ENCODE measurements at regions not wholly inside any gene's neighbourhood (a gene's known extent, or its start where the extent isn't known, plus 50 kb on each side); places are given as distances from the start of the nearest gene placed in this dataset.

- DNase-seq (ENCODE audit: low read depth, low spot score) (peak; percentile 31), ATAC-seq (no peak)
- no peak overlapping the region for H3K27ac ChIP-seq (ENCODE audit: low read depth, low read length)
- no TSS peak for BruUV-seq (replicated peaks)
- H3K9me2 ChIP-seq (ENCODE audit: insufficient read depth) = no peaks in the 10 kb centered on the region
- ChIA-PET CTCF (no interaction called here), POLR2A (interaction anchor here (0.7 kb wide), 1 partner anchor 188 kb away, joined by 3 read pairs; no protein-coding TSS in a partner anchor), RAD21 (ENCODE audit: low non-redundant PET in 1 of 2, low total read pairs in 2 of 2, uncharacterized antibody in 2 of 2, unreplicated experiment in 2 of 2) (no interaction called here)
- H3K4me1 ChIP-seq (ENCODE audit: control insufficient read depth in 1 of 2, insufficient read depth in 2 of 2, low read length in 2 of 2) = peaks cover 18 to 35% of the 10 kb centered on the region in 2 experiments; a peak in 3 of 4 replicates
- no peak overlapping the region for H3K9ac ChIP-seq (ENCODE audit: low read length)
- H3K4me2 ChIP-seq (ENCODE audit: low read length) = peak overlapping the region; percentile 37
- no peaks in the 10 kb centered on the region for H3K27me3 ChIP-seq (ENCODE audit: insufficient read depth, low read length)
- no peaks in the 10 kb centered on the region for H3K36me3 ChIP-seq (ENCODE audit: control insufficient read depth in 1 of 2, insufficient read depth in 2 of 2, low read length in 2 of 2)
- H2AFZ ChIP-seq (ENCODE audit: low read depth, low read length, poor library complexity, severe bottlenecking) = peak overlapping the region; percentile 60
- intact Hi-C loops (cut with micrococcal nuclease) = no loop called here
- no peaks in the 10 kb centered on the region for H3K79me2 ChIP-seq (ENCODE audit: insufficient read depth, low read length)
- no peaks in the 10 kb centered on the region for H4K20me1 ChIP-seq (ENCODE audit: insufficient read depth)
- TF ChIP-seq POLR2AphosphoS5 (IDR thresholded peaks at IDR 0.05; ENCODE audit: low read depth, low read length) (no peak), EZH2 (IDR thresholded peaks at IDR 0.05) (no peak), ELF1 (IDR thresholded peaks at IDR 0.05; ENCODE audit: borderline replicate concordance, low read depth) (no peak), SP1 (IDR thresholded peaks at IDR 0.05; ENCODE audit: low read depth) (peak; percentile 47), RAD21 (IDR thresholded peaks at IDR 0.05; ENCODE audit: low read depth) (no peak), FOSL1 (IDR thresholded peaks at IDR 0.05; ENCODE audit: low read depth) (peak; percentile 52), YY1 (IDR thresholded peaks at IDR 0.05; ENCODE audit: extremely low read depth, insufficient replicate concordance, low read depth, low read length) (no peak), JUND (IDR thresholded peaks at IDR 0.05) (peak; percentile 47; the same call in 1 of the 2 replicates)
- no peak overlapping the region for H3K4me3 ChIP-seq (replicated peaks in 1 of 2; ENCODE audit: low read depth in 1 of 2, low read length in 2 of 2)
- no peaks in the 10 kb centered on the region for H3K9me3 ChIP-seq (ENCODE audit: control insufficient read depth in 1 of 2, insufficient read depth in 1 of 2, low read depth in 1 of 2, low read length in 2 of 2)
Measured at GRCh38 chr6:2378891-2379652, 133.7 kb upstream of the GMDS start.

- ChIA-PET CTCF (no interaction called here), POLR2A (no interaction called here), RAD21 (ENCODE audit: low non-redundant PET in 1 of 2, low total read pairs in 2 of 2, uncharacterized antibody in 2 of 2, unreplicated experiment in 2 of 2) (no interaction called here)
- DNase-seq (ENCODE audit: low read depth, low spot score) (no peak), ATAC-seq (no peak)
- H3K27me3 ChIP-seq (ENCODE audit: insufficient read depth, low read length) = no peaks in the 10 kb centered on the region
- H3K9me3 ChIP-seq (ENCODE audit: control insufficient read depth in 1 of 2, insufficient read depth in 1 of 2, low read depth in 1 of 2, low read length in 2 of 2) = no peaks in the 10 kb centered on the region
- H4K20me1 ChIP-seq (ENCODE audit: insufficient read depth) = no peaks in the 10 kb centered on the region
- H3K4me1 ChIP-seq (ENCODE audit: control insufficient read depth in 1 of 2, insufficient read depth in 2 of 2, low read length in 2 of 2) = peaks cover 18 to 35% of the 10 kb centered on the region in 2 experiments; a peak in 3 of 4 replicates
- intact Hi-C loops (cut with micrococcal nuclease) = no loop called here
- no peak overlapping the region for H3K9ac ChIP-seq (ENCODE audit: low read length)
- no peak overlapping the region for H3K4me3 ChIP-seq (replicated peaks in 1 of 2; ENCODE audit: low read depth in 1 of 2, low read length in 2 of 2)
- no TSS peak for BruUV-seq (replicated peaks)
- H3K9me2 ChIP-seq (ENCODE audit: insufficient read depth) = no peaks in the 10 kb centered on the region
- no peaks in the 10 kb centered on the region for H3K36me3 ChIP-seq (ENCODE audit: control insufficient read depth in 1 of 2, insufficient read depth in 2 of 2, low read length in 2 of 2)
- peak overlapping the region; percentile 6 for H2AFZ ChIP-seq (ENCODE audit: low read depth, low read length, poor library complexity, severe bottlenecking)
- no peak overlapping the region for H3K27ac ChIP-seq (ENCODE audit: low read depth, low read length)
- no peak overlapping the region for H3K4me2 ChIP-seq (ENCODE audit: low read length)
- H3K79me2 ChIP-seq (ENCODE audit: insufficient read depth, low read length) = no peaks in the 10 kb centered on the region
- no peak for TF ChIP-seq EZH2phosphoT487 (IDR thresholded peaks at IDR 0.05; ENCODE audit: borderline replicate concordance)
- peak; percentile 83 for TF ChIP-seq MAX (IDR thresholded peaks at IDR 0.05)
- TF ChIP-seq CBX3 (IDR thresholded peaks at IDR 0.05; ENCODE audit: low read depth) = 0 out of 2 replicates have a peak, but pooled peaks have one; percentile 57
Measured at GRCh38 chr6:2378046-2378657, 132.7 kb upstream of the GMDS start.

Measured in HCT116 (cell line).